SK-N-MC (cell line): ENCODE measurements at regions not wholly inside any gene's neighbourhood (a gene's known extent, or its start where the extent isn't known, plus 50 kb on each side); places are given as distances from the start of the nearest gene placed in this dataset.

Source experiments
- DNase-seq: peaks from one replicate; pipeline ENCODE4 v3.0.0-alpha.2; 2011; ENCODE audit warnings: low read depth, low spot score
- H3K27ac ChIP-seq: fragments of 200-600 bp; sonication (generic); 2 replicates; pipeline ENCODE4 v1.5.1; 2016; ENCODE audit warnings: mixed run types
- H3K36me3 ChIP-seq: fragments of 200-600 bp; sonication (generic); 2 replicates; pipeline ENCODE4 v1.6.1; 2017; ENCODE audit warnings: antibody characterized with exemption, low read length, mixed read lengths; ENCODE audit not compliant: insufficient read depth
- H3K4me3 ChIP-seq: fragments of 200-600 bp; sonication (generic); 2 replicates; pipeline ENCODE4 v1.5.1; 2016
- H3K9ac ChIP-seq: fragments of 200-600 bp; sonication (generic); 2 replicates; pipeline ENCODE4 v1.8.0; 2017; ENCODE audit warnings: mixed run types, mixed read lengths; ENCODE audit not compliant: insufficient read length
- H3K9me3 ChIP-seq: fragments of 200-600 bp; sonication (generic); 2 replicates; pipeline ENCODE4 v1.6.1; 2017; ENCODE audit warnings: low read depth, mild to moderate bottlenecking, antibody characterized with exemption, low read length, moderate library complexity, mixed read lengths
- EZH2 ChIP-seq: fragments of 200-600 bp; sonication (generic); IDR thresholded peaks from one replicate; pipeline ENCODE4 v1.6.1; 2017; ENCODE audit warnings: antibody characterized with exemption
- FOXP2 ChIP-seq: optimal IDR thresholded peaks from 2 replicates; pipeline ENCODE3; 2011; ENCODE audit warnings: mild to moderate bottlenecking, moderate library complexity; ENCODE audit not compliant: insufficient read depth; ENCODE audit errors: extremely low read length, control extremely low read depth
- POLR2AphosphoS5 ChIP-seq: IDR thresholded peaks from 2 replicates; pipeline ENCODE4 v1.6.1; 2012; ENCODE audit warnings: mild to moderate bottlenecking, low read depth, low read length, borderline replicate concordance

DNA sequence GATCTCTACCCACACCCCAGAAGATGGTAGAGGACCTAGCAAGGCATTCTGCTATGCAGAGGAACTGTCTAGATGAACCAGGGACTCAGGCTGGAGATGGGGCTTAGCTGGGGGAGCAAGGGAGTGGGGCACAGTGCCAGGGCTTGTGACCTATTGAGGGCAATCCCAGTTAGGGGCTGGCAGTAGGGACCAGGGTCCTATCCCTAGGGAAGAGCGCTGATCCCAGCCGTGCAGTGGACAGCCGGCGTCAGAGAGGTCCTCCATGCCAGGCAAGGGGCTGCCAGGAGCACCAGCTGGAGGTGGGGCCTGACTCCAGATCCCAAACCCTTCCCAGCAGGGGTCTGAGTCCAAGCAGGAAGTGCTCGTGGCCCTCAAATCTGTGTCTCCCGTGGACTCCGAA is 52.7 kb upstream of the NEURL1B start:
- no peak overlapping the region for H3K27ac ChIP-seq
- no peak for DNase-seq
- H3K36me3 ChIP-seq: no peaks in the 10 kb centered on the region
- no peak overlapping the region for H3K4me3 ChIP-seq
- TF ChIP-seq FOXP2 (no peak), EZH2 (no peak), POLR2AphosphoS5 (no peak)
- no peak overlapping the region for H3K9ac ChIP-seq
- no peaks in the 10 kb centered on the region for H3K9me3 ChIP-seq

DNA sequence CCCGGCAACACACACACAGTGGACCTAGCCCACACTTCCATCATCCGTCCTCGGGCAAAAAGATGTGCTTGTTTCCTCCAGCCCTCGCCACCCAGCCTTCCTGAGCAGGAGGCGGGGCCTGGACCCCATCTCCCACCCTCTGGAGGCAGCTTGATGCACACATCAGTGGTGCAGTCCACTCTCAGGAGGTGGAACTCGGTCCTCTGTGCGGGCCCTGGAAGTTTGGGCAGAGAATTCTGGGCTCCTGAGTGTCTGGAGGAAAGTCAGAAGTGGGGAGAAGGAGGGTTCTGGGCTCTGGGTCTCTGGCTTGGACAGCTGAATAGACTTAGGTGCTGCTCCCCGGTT is 54.0 kb upstream of the NEURL1B start:
- no peak for TF ChIP-seq EZH2
- TF ChIP-seq FOXP2: no peak
- no peak for TF ChIP-seq POLR2AphosphoS5
- Histone ChIP-seq H3K36me3 (no peaks in the 10 kb centered on the region), H3K9ac (no peak overlapping the region)

DNA sequence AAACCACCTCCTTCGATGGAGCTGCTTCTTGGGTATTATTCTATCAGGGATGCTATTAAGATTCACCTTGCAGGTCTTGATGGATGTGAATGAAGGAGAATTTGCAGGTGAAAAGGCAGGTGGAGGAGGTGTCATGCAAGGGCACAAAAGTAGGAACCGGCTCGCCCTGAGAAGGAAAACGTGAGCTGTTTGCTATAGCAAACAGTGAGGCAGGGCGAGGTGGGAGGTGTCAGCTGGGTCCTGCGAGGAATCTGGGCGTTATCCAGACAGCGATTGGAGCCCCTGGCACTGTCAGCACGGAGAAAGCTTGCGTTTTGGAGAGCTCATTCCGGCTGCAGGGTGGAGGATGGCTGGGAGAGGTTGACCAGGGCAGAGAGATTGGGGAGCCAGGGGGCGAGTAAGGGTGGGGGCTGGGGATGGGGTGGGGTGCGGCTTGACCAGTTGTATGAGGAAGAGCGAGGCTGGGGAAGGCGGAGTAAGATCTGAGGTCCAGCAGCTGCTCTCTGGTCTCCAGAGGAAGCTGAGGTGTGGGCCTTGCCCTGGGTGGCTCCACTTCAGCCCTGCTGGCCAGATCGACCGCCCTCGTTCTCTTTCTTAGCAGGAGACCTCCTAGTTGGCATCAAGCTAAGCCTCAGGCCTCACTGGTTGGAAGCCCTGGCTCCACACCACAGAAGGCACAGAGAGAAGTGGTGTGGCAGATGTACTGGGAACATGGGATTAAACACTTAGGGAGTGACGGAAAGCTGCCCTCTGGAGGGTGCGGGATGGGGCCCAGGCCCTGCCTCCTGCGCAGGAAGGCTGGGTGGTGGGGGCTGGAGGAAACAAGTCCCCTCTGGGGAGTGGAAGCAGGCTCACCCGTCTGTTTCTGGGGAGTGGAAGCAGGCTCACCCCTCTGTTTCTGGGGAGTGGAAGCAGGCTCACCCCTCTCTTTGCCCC is 54.7 kb upstream of the NEURL1B start:
- no peak for DNase-seq
- TF ChIP-seq EZH2: no peak
- TF ChIP-seq FOXP2: no peak
- no peak for TF ChIP-seq POLR2AphosphoS5
- H3K36me3 ChIP-seq: no peaks in the 10 kb centered on the region
- no peak overlapping the region for H3K27ac ChIP-seq
- H3K4me3 ChIP-seq: no peak overlapping the region
- H3K9me3 ChIP-seq: no peaks in the 10 kb centered on the region
- no peak overlapping the region for H3K9ac ChIP-seq

More for the DNA sequence above, 54.0 kb upstream of the NEURL1B start:
- Histone ChIP-seq H3K9me3 (no peaks in the 10 kb centered on the region), H3K4me3 (no peak overlapping the region), H3K27ac (no peak overlapping the region)
- DNase-seq: no peak

DNA sequence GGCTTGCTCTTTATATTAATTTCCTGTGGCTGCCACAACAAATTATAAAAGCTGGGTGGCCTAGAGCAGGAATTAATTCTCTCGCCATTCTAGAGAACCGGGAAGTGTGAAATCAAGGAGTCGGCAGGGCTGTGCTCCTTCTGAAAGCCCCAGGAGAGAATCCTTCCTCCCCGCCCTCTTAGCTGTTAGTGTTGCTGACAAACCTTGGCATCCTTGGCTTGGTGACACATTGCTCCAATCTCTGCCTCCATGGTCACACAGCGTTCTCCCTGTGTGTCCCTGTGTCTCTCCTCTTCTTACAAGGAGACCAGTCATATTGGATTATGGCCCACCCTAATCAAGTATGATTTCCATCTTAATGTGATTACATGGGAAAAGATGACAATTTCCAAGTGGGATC is 55.9 kb upstream of the NEURL1B start:
- no peak overlapping the region for H3K4me3 ChIP-seq
- H3K9ac ChIP-seq: no peak overlapping the region

DNA sequence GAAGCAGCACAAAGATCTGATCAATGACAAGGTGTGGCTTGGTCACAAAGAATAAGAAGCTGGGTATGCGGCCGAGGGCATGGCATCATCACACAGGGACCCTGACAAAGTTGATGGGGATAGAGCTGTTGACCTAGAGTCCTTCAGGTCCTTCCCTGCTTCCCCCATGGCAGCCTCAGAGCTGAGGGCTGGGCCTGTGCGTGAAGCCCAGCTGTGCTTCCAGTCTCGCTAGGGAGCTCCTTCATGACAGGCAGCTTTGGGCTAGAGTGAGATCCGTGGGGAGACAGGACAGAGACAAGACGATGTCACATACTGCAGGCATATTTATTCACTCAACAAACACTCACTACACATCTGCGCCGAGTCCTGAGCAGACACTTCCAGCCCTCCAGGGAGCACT is 56.4 kb upstream of the NEURL1B start:
- no peaks in the 10 kb centered on the region for H3K36me3 ChIP-seq
- H3K9me3 ChIP-seq: no peaks in the 10 kb centered on the region
- no peak for TF ChIP-seq FOXP2
- no peak for TF ChIP-seq POLR2AphosphoS5
- no peak for TF ChIP-seq EZH2
- H3K9ac ChIP-seq: no peak overlapping the region
- DNase-seq: no peak
- no peak overlapping the region for H3K27ac ChIP-seq
- H3K4me3 ChIP-seq: no peak overlapping the region

More for the DNA sequence above, 55.9 kb upstream of the NEURL1B start:
- H3K27ac ChIP-seq: no peak overlapping the region
- no peaks in the 10 kb centered on the region for H3K9me3 ChIP-seq
- no peak for DNase-seq
- no peak for TF ChIP-seq EZH2
- no peak for TF ChIP-seq POLR2AphosphoS5
- no peak for TF ChIP-seq FOXP2
- no peaks in the 10 kb centered on the region for H3K36me3 ChIP-seq

DNA sequence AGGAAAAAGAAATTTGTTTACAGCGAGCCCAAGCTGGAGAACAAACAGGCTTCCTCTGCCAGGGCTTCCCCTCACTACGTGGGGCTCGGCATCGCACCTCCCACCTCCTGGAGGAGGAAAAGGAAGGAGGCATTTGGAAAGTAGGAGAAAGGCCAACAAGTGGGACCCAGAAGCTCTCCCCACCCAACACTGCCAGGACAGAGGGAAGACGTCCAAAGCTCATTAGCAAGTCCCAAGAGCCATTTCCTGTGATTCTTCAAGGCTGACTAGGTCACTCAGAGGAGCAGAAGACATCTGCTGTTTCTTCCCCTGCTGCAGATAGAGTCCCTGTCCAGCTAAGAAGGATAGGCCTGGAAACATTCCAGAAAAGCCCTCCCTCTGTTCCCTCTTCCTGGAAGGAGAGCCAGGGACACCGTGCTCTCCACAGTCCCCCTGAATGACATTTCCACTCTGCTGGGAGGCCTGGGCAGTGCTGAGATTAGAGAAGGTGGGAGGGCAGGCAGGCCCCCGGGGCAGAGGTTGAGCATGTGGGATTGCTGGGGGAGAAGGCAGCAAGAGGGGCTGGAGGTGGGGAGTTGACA is 57.0 kb upstream of the NEURL1B start:
- H3K36me3 ChIP-seq: no peaks in the 10 kb centered on the region
- DNase-seq: no peak
- no peak overlapping the region for H3K9ac ChIP-seq
- no peak overlapping the region for H3K27ac ChIP-seq
- no peak overlapping the region for H3K4me3 ChIP-seq
- no peak for TF ChIP-seq EZH2
- no peak for TF ChIP-seq POLR2AphosphoS5
- no peak for TF ChIP-seq FOXP2
- H3K9me3 ChIP-seq: no peaks in the 10 kb centered on the region

DNA sequence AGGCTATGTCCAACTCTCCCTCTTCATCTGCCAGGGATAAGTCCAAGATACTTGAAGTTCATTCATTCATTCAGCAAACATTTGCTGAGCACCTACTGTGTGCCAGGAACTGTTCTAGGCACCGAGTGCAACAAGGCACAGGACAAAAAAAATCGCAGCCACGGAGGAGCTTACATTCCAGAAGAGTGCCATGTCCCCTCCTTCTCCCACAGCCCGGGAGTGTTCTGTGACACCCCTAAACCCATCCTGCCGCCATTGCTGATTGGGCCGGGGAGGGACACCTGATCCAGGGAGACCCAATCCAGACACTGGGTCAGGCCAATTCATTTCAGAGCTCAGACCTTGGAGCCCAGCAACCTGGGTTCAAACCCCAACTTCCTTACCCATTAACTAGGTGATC is 58.1 kb upstream of the NEURL1B start:
- DNase-seq: no peak
- H3K4me3 ChIP-seq: no peak overlapping the region

DNA sequence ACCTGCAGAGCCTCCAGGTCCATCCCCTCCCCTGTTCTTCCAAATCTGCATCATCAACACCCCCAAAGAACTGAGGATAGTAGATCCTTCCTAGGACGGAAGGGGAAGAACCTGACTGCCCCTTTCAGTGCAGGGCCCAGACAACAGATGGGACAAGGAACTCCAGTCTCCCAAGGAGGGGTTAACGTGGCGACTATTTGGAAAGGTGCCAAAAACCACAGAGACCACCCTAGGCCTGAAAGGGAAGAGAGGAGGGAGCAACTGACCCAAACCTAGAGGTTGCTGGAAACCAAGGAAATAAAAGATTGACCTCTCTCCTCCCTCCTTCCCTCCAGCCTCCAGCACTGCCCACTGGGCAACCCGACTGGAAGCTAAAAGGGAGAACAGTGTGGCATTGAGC is 59.7 kb upstream of the NEURL1B start:
- TF ChIP-seq FOXP2: no peak
- Histone ChIP-seq H3K9me3 (no peaks in the 10 kb centered on the region), H3K9ac (no peak overlapping the region), H3K4me3 (no peak overlapping the region), H3K36me3 (no peaks in the 10 kb centered on the region), H3K27ac (no peak overlapping the region)
- DNase-seq: no peak

More for the DNA sequence above, 58.1 kb upstream of the NEURL1B start:
- Histone ChIP-seq H3K27ac (no peak overlapping the region), H3K9ac (no peak overlapping the region), H3K36me3 (no peaks in the 10 kb centered on the region), H3K9me3 (no peaks in the 10 kb centered on the region)
- TF ChIP-seq FOXP2 (no peak), EZH2 (no peak), POLR2AphosphoS5 (no peak)

DNA sequence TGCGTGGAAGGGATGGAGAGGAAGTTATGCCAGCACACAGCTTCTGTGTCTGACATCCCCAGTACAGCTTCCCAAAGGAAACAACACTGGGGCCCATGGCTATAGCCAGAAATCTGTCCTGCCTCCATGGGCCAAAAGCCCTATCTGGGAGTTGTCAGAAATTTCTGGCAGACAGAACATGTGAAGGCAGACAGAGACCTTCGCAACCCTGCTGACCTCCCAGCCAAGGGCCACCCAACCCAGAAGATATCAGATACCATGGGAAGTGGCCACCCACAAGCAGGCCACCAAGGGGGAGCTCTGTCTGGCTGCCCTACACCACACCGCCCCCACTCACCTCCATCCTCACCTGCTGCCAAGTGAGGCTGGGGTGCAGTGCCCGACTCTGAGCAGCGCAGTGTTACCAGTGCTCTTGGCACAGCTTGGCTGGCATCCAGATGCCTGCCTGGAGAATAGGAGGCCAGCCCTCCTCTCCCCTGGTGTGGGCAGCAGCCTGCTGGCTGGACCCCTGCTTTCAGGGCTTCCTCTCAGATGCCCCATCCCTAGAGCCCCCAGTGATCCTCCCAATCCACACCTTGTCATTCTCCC is 61.6 kb upstream of the NEURL1B start:
- DNase-seq: no peak
- TF ChIP-seq POLR2AphosphoS5 (no peak), FOXP2 (no peak), EZH2 (no peak)
- Histone ChIP-seq H3K9ac (no peak overlapping the region), H3K36me3 (no peaks in the 10 kb centered on the region), H3K9me3 (no peaks in the 10 kb centered on the region), H3K27ac (no peak overlapping the region), H3K4me3 (no peak overlapping the region)
